ENCODE measurements at regions not wholly inside any gene's neighbourhood (a gene's known extent, or its start where the extent isn't known, plus 50 kb on each side); places are given as distances from the start of the nearest gene placed in this dataset.

DNA sequence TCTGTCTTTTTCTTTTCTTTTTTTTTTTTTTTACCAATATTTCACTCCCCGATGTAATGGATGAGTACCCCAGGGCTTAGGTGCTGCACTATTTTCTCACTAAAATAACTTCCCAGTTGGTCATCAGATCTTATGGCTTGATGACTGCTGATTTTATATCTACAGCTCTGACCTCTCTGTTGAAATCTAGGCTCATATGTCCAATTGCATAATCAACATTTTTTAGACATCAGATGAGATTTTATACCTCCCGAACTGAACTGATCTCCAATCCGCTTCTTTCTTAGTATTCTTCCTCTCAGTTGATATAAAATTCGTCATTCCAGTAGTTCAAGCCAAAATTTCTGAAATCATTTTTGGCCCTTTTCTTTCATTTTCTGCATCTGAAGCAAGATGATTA, 1236.5 kb downstream of the SLC16A7 start:
- DNase-seq, result no peak
- Histone ChIP-seq H3K4me3 (no peak overlapping the region), H3K4me2 (no peak overlapping the region), H3K36me3 (ENCODE audit: low read depth) (no peaks in the 10 kb centered on the region), H3F3A (ENCODE audit: insufficient read depth, low read depth) (no peaks in the 10 kb centered on the region), H3K27me3 (ENCODE audit: insufficient read depth, low read depth) (no peaks in the 10 kb centered on the region), H3K9me2 (ENCODE audit: insufficient read depth) (no peaks in the 10 kb centered on the region), H3K4me1 (replicated peaks; ENCODE audit: insufficient read depth) (no peaks in the 10 kb centered on the region), H4K20me1 (ENCODE audit: insufficient read depth) (no peaks in the 10 kb centered on the region), H3K27ac (no peak overlapping the region), H3K9me3 (ENCODE audit: insufficient read depth, low read depth) (no peaks in the 10 kb centered on the region), H2AFZ (no peak overlapping the region), H3K79me2 (ENCODE audit: low read depth) (no peaks in the 10 kb centered on the region)
- intact Hi-C loops (cut with micrococcal nuclease; ENCODE audit: unreplicated experiment), result no loop called here
- no TSS peak for BruUV-seq (replicated peaks)
- TF ChIP-seq EZH2 (IDR thresholded peaks at IDR 0.05; ENCODE audit: low read depth), result no peak
- TF ChIP-seq, protein P1, sequence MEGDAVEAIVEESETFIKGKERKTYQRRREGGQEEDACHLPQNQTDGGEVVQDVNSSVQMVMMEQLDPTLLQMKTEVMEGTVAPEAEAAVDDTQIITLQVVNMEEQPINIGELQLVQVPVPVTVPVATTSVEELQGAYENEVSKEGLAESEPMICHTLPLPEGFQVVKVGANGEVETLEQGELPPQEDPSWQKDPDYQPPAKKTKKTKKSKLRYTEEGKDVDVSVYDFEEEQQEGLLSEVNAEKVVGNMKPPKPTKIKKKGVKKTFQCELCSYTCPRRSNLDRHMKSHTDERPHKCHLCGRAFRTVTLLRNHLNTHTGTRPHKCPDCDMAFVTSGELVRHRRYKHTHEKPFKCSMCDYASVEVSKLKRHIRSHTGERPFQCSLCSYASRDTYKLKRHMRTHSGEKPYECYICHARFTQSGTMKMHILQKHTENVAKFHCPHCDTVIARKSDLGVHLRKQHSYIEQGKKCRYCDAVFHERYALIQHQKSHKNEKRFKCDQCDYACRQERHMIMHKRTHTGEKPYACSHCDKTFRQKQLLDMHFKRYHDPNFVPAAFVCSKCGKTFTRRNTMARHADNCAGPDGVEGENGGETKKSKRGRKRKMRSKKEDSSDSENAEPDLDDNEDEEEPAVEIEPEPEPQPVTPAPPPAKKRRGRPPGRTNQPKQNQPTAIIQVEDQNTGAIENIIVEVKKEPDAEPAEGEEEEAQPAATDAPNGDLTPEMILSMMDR (conservative IDR thresholded peaks at IDR 0.05), result no peak
- ChIA-PET POLR2A (ENCODE audit: unreplicated experiment) (no interaction called here), CTCF (no interaction called here)

DNA sequence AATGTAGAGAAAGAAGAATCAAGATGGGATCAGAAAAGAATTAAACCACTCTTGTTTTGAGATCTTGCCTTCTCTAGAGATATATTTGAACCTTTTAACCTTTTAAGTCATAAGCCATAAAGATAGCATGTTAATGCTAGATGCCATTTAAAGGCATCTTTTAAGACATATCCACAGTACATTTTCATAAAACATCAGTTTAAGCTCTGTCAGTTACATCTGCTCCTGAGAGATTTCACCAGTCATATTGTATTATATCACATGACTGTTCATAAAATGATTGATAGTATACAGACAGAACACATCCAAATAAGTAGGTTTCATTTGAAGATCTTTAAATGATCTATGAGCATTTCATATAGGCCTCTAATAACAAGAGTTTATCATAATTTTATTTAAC, 1238.5 kb downstream of the SLC16A7 start:
- Histone ChIP-seq H3K4me3 (no peak overlapping the region), H3K9me3 (ENCODE audit: insufficient read depth, low read depth) (no peaks in the 10 kb centered on the region), H3K27ac (no peak overlapping the region), H3F3A (ENCODE audit: insufficient read depth, low read depth) (no peaks in the 10 kb centered on the region), H3K4me2 (no peak overlapping the region), H3K79me2 (ENCODE audit: low read depth) (no peaks in the 10 kb centered on the region), H3K36me3 (ENCODE audit: low read depth) (no peaks in the 10 kb centered on the region), H2AFZ (no peak overlapping the region), H3K9me2 (ENCODE audit: insufficient read depth) (no peaks in the 10 kb centered on the region), H3K4me1 (replicated peaks; ENCODE audit: insufficient read depth) (no peaks in the 10 kb centered on the region), H3K27me3 (ENCODE audit: insufficient read depth, low read depth) (no peaks in the 10 kb centered on the region), H4K20me1 (ENCODE audit: insufficient read depth) (no peaks in the 10 kb centered on the region)
- intact Hi-C loops (cut with micrococcal nuclease; ENCODE audit: unreplicated experiment), result no loop called here
- no TSS peak for BruUV-seq (replicated peaks)
- no peak for DNase-seq
- POLR2A ChIA-PET (ENCODE audit: unreplicated experiment), result no interaction called here
- CTCF ChIA-PET, result interaction anchor here (0.5 to 0.7 kb wide), 2 partner anchors 399 to 927 kb away, joined by 4 read pairs; no protein-coding TSS in a partner anchor
- TF ChIP-seq EZH2 (IDR thresholded peaks at IDR 0.05; ENCODE audit: low read depth), result no peak
- TF ChIP-seq, protein P1 (conservative IDR thresholded peaks at IDR 0.05), result no peak

DNA sequence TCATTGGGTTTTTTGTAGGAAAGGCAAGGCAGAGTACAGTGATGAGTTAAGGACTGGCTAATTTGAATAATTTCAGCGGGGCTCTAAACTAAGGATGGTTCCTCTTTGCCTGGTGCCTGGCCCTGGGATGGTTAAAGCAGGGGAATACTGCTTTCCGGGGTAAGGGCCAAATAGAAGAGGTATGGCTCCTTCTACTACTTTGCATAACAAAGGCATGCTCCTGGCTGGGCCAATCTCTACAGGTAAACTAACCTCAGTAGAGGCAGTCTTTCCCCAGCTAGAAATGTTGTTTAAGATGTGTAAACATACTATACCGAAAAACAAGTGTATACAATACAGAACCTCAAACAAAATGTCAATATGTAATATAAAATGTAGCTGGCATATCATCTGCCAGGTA, 1239.0 kb downstream of the SLC16A7 start:
- H3K36me3 ChIP-seq (ENCODE audit: low read depth), result no peaks in the 10 kb centered on the region
- no peaks in the 10 kb centered on the region for H3K9me3 ChIP-seq (ENCODE audit: insufficient read depth, low read depth)
- H3K9me2 ChIP-seq (ENCODE audit: insufficient read depth), result no peaks in the 10 kb centered on the region
- no peak overlapping the region for H3K27ac ChIP-seq
- no peaks in the 10 kb centered on the region for H3K27me3 ChIP-seq (ENCODE audit: insufficient read depth, low read depth)
- no peak overlapping the region for H3K4me2 ChIP-seq
- no peak overlapping the region for H3K4me3 ChIP-seq
- TF ChIP-seq, protein P1 (conservative IDR thresholded peaks at IDR 0.05), result no peak
- TF ChIP-seq EZH2 (IDR thresholded peaks at IDR 0.05; ENCODE audit: low read depth), result no peak
- ChIA-PET CTCF (no interaction called here), POLR2A (ENCODE audit: unreplicated experiment) (no interaction called here)
- H3K79me2 ChIP-seq (ENCODE audit: low read depth), result no peaks in the 10 kb centered on the region
- no peaks in the 10 kb centered on the region for H4K20me1 ChIP-seq (ENCODE audit: insufficient read depth)
- BruUV-seq (replicated peaks), result no TSS peak
- no peaks in the 10 kb centered on the region for H3K4me1 ChIP-seq (replicated peaks; ENCODE audit: insufficient read depth)
- intact Hi-C loops (cut with micrococcal nuclease; ENCODE audit: unreplicated experiment), result no loop called here
- H3F3A ChIP-seq (ENCODE audit: insufficient read depth, low read depth), result no peaks in the 10 kb centered on the region
- H2AFZ ChIP-seq, result no peak overlapping the region
- no peak for DNase-seq
